Endodermal cell (in vitro differentiated cells): ENCODE measurements at regions not wholly inside any gene's neighbourhood (a gene's known extent, or its start where the extent isn't known, plus 50 kb on each side); places are given as distances from the start of the nearest gene placed in this dataset.
A peak's percentile ranks its signal among the peaks of the same experiment; 100 is the strongest.

Source experiments
- DNase-seq: peaks from one replicate; pipeline ENCODE4 v3.0.0-alpha.2; 2017
- H3K27ac ChIP-seq: 2 replicates; pipeline ENCODE4 v1.5.1; 2013; ENCODE audit warnings: mild to moderate bottlenecking, low read depth, low read length, moderate library complexity
- H3K27me3 ChIP-seq: 2 replicates; pipeline ENCODE4 v1.6.1; 2013; ENCODE audit warnings: mild to moderate bottlenecking, low read length, moderate library complexity; ENCODE audit not compliant: insufficient read depth, control insufficient read depth, poor library complexity, severe bottlenecking
- H3K36me3 ChIP-seq: 2 replicates; pipeline ENCODE4 v1.7.0; 2013; ENCODE audit warnings: mild to moderate bottlenecking, low read length, moderate library complexity; ENCODE audit not compliant: control insufficient read depth, insufficient read depth
- H3K4me1 ChIP-seq: one replicate; pipeline ENCODE4 v1.7.0; 2013; ENCODE audit warnings: low read length; ENCODE audit not compliant: control insufficient read depth, insufficient read depth
- H3K4me3 ChIP-seq: 2 replicates; pipeline ENCODE4 v1.5.1; 2013; ENCODE audit warnings: mild to moderate bottlenecking, low read length, moderate library complexity
- H3K9ac ChIP-seq: 2 replicates; pipeline ENCODE4 v1.6.1; 2013; ENCODE audit warnings: mild to moderate bottlenecking, low read length, moderate library complexity; ENCODE audit not compliant: poor library complexity, severe bottlenecking; ENCODE audit errors: extremely low read depth
- H3K9me3 ChIP-seq: 2 replicates; pipeline ENCODE4 v1.6.1; 2013; ENCODE audit warnings: mild to moderate bottlenecking, low read length, moderate library complexity; ENCODE audit not compliant: control insufficient read depth
- H3K27ac Mint-ChIP-seq: 2 replicates; pipeline ENCODE4 v1.8.0; 2020; ENCODE audit warnings: mixed read lengths
- H3K27me3 Mint-ChIP-seq: 2 replicates; pipeline ENCODE4 v1.8.0; 2021; ENCODE audit warnings: mild to moderate bottlenecking, mixed read lengths; ENCODE audit not compliant: insufficient read depth
- H3K36me3 Mint-ChIP-seq: 2 replicates; pipeline ENCODE4 v1.8.0; 2020; ENCODE audit warnings: low read depth, mixed read lengths
- H3K4me1 Mint-ChIP-seq: 2 replicates; pipeline ENCODE4 v1.8.0; 2020; ENCODE audit warnings: mixed read lengths
- H3K4me3 Mint-ChIP-seq: 2 replicates; pipeline ENCODE4 v1.8.0; 2020; ENCODE audit warnings: mild to moderate bottlenecking, moderate library complexity, mixed read lengths
- H3K9me3 Mint-ChIP-seq: 2 replicates; pipeline ENCODE4 v1.8.0; 2020; ENCODE audit warnings: mild to moderate bottlenecking, mixed read lengths
- WGBS, 2 experiments: methylation state at CpG; one replicate each; pipeline versions ENCODE4 v1.1.5 to v1.1.7; 2013; ENCODE audit warnings: missing lambda C conversion rate in 2 of 2, mixed read lengths in 1 of 2; ENCODE audit not compliant: insufficient coverage in 1 of 2, insufficient read length in 1 of 2; 5-methylcytosine and 5-hydroxymethylcytosine counted together
- TF ChIP-seq, protein P1 (sequence below): fragments of 200-600 bp; sonication (generic); conservative IDR thresholded peaks from 2 replicates; pipeline ENCODE4 v1.5.0; 2021; ENCODE audit warnings: antibody characterized with exemption, mild to moderate bottlenecking

DNA sequence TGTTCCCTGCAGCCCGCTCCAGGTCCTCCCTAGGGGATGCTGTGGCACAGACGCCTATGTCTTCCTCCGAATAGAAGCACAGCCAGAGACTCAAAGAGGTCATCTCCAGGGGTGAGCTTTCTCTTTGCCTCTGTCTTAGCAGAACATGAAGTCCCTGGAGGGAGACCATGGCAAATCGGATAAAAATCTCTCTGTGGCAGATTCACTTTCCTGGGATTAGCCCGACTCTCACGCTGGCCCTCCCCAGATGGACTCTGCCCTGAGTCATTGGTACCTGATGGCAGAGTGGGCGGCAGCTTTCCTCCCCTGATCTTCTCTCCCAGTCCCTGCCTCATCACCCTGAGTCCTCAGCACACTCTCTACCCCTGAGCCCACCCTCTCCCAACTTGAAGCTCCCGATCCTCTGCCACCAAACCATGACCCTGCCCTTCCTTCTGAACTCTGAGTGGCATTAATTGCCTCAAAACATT lies 58.0 kb upstream of the CCDC167 start:
- Histone ChIP-seq H3K27ac (peak overlapping the region; percentile 45), H3K9ac (no peak overlapping the region), H3K36me3 (no peaks in the 10 kb centered on the region), H3K9me3 (no peaks in the 10 kb centered on the region), H3K4me3 (no peak overlapping the region), H3K27me3 (no peaks in the 10 kb centered on the region), H3K4me1 (no peaks in the 10 kb centered on the region)
- peaks cover 35% of the 10 kb centered on the region for H3K27me3 Mint-ChIP-seq
- no peaks in the 10 kb centered on the region for H3K9me3 Mint-ChIP-seq
- WGBS, 2 experiments: 85 to 89% methylated on average over 6 to 8 of the region's 8 CpGs
- H3K4me3 Mint-ChIP-seq: no peak overlapping the region
- H3K36me3 Mint-ChIP-seq: no peaks in the 10 kb centered on the region
- TF ChIP-seq, protein P1, sequence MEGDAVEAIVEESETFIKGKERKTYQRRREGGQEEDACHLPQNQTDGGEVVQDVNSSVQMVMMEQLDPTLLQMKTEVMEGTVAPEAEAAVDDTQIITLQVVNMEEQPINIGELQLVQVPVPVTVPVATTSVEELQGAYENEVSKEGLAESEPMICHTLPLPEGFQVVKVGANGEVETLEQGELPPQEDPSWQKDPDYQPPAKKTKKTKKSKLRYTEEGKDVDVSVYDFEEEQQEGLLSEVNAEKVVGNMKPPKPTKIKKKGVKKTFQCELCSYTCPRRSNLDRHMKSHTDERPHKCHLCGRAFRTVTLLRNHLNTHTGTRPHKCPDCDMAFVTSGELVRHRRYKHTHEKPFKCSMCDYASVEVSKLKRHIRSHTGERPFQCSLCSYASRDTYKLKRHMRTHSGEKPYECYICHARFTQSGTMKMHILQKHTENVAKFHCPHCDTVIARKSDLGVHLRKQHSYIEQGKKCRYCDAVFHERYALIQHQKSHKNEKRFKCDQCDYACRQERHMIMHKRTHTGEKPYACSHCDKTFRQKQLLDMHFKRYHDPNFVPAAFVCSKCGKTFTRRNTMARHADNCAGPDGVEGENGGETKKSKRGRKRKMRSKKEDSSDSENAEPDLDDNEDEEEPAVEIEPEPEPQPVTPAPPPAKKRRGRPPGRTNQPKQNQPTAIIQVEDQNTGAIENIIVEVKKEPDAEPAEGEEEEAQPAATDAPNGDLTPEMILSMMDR: no peak
- H3K4me1 Mint-ChIP-seq: peaks cover 22% of the 10 kb centered on the region
- H3K27ac Mint-ChIP-seq: no peak overlapping the region
- no peak for DNase-seq

DNA sequence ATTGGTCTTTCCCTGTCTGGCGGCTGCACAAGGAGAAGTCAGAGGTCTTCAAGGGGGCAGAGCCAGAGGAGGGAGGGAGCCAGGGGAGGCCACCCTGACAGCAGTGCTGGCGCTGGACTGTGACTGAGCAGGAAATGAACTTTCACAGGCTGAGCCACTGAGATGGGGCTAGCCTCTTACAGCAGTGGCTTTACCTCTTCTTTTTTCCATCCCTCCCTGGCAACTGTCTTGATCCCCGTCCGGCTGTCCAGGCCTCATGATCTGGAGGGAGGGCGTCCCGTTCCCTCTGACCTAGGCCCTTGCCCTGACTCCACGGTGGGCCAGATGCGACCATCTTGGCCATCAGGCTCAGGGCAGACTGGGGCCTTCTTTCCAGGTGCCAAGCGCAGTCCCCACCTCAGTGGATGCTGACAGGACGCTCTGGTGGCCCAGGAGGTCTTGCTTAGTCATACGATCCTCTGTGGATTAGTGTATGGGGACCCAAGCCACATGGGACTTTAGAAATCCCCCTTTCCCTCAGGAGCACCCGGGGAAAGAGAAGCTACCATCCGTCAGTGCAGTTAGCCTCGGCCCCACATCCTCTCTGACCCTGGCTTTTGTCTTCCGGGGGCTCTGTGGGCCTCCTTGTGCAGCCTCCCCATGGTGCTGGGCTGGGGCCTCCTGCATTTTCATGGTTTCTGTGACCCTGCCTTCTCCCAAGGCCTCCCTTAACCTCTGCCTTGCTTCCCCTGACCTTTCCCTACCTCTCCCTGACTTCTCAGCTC lies 57.4 kb upstream of the CCDC167 start:
- Histone ChIP-seq H3K9me3 (no peaks in the 10 kb centered on the region), H3K27me3 (no peaks in the 10 kb centered on the region), H3K27ac (peak overlapping the region; percentile 45), H3K4me3 (no peak overlapping the region), H3K4me1 (no peaks in the 10 kb centered on the region), H3K36me3 (no peaks in the 10 kb centered on the region), H3K9ac (no peak overlapping the region)
- H3K4me1 Mint-ChIP-seq: peaks cover 22% of the 10 kb centered on the region
- DNase-seq: no peak
- no peaks in the 10 kb centered on the region for H3K9me3 Mint-ChIP-seq
- peaks cover 35% of the 10 kb centered on the region for H3K27me3 Mint-ChIP-seq
- H3K36me3 Mint-ChIP-seq: no peaks in the 10 kb centered on the region
- H3K4me3 Mint-ChIP-seq: no peak overlapping the region
- TF ChIP-seq, protein P1: no peak
- H3K27ac Mint-ChIP-seq: no peak overlapping the region
- 82 to 85% methylated on average over 9 to 15 of the region's 15 CpGs for WGBS, 2 experiments

DNA sequence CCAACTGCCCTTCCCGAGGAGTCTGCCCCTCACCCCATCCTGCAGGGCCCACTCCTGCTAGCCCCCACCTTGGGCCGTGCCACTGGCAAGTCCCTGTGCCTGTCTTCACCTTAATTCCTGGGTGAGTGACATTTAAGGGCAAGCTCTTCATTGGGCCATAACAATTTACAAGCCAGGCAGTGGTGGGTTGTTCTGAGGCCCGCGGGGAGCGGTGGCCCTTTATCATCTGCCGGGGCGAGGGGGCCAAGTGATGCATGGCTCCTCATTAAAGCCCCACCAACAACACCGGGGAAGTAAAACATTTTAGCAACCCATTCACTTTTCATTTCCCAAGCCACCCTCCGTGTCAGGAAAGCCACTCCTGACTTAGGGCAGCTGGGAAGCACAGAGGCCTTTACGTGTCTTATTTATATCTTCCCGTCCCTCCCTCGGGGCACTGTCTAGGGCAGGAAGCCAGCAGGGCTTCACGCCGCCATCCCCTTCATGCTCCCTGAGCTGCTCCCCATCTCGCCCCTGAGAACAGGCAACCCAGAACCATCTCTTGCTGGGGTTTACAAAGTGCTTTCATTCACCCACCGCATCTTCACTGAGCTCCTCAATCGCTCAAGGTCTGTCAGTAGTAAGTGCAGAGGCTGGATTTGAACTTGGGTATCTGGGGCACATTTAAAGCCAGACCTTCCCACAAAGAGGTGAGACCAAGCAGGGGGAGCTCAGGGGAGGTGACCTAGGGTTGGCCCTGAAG lies 55.5 kb upstream of the CCDC167 start:
- WGBS, 2 experiments: 88% methylated on average over 11 to 17 of the region's 17 CpGs

More for the DNA sequence above, 55.5 kb upstream of the CCDC167 start:
- DNase-seq: no peak
- Histone ChIP-seq H3K4me3 (no peak overlapping the region), H3K27me3 (no peaks in the 10 kb centered on the region), H3K36me3 (no peaks in the 10 kb centered on the region), H3K9me3 (no peaks in the 10 kb centered on the region), H3K4me1 (no peaks in the 10 kb centered on the region), H3K27ac (peak overlapping the region; percentile 37), H3K9ac (no peak overlapping the region)
- Mint-ChIP-seq H3K27ac (no peak overlapping the region), H3K36me3 (no peaks in the 10 kb centered on the region), H3K27me3 (peaks cover 24% of the 10 kb centered on the region), H3K9me3 (no peaks in the 10 kb centered on the region), H3K4me1 (peaks cover 18% of the 10 kb centered on the region), H3K4me3 (no peak overlapping the region)
- TF ChIP-seq, protein P1: no peak
